ENCODE measurements at regions not wholly inside any gene's neighbourhood (a gene's known extent, or its start where the extent isn't known, plus 50 kb on each side); places are given as distances from the start of the nearest gene placed in this dataset.

DNA sequence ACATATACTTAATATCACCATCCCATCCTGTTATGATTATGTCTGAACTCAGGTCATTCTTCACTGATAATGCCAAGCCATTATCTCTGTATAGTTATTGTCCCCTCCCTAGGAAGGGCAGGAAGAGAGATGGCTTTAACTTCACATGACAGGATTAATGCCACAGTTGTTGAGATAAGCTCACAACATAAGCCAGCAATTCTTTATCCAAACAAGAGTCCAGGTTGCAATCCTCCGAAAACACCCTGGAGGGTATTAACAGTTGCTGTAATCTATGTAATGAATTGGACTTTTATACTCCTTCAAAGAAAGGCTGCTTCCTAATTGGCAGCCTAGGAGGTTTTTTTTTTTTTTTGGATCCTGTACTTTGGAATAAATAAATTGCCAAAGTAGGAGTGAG, 779.4 kb downstream of the SEMA5A start:
- no peak for DNase-seq (ENCODE audit: low read depth in 2 of 3, low spot score in 1 of 3)

- no peak for DNase-seq (ENCODE audit: low read depth in 2 of 3, low spot score in 1 of 3)
These were observed 778.8 kb downstream of the SEMA5A start for GRCh38 chr5:8767111-8767510.

GRCh38 chr5:8767746-8768145, 778.1 kb downstream of the SEMA5A start:
- DNase-seq (ENCODE audit: low read depth in 2 of 3, low spot score in 1 of 3) = no peak

GRCh38 chr5:8769631-8770030, 776.2 kb downstream of the SEMA5A start:
- DNase-seq (ENCODE audit: low read depth in 2 of 3, low spot score in 1 of 3) = no peak

GRCh38 chr5:8770431-8770830, 775.4 kb downstream of the SEMA5A start:
- no peak for DNase-seq (ENCODE audit: low read depth in 2 of 3, low spot score in 1 of 3)

DNA sequence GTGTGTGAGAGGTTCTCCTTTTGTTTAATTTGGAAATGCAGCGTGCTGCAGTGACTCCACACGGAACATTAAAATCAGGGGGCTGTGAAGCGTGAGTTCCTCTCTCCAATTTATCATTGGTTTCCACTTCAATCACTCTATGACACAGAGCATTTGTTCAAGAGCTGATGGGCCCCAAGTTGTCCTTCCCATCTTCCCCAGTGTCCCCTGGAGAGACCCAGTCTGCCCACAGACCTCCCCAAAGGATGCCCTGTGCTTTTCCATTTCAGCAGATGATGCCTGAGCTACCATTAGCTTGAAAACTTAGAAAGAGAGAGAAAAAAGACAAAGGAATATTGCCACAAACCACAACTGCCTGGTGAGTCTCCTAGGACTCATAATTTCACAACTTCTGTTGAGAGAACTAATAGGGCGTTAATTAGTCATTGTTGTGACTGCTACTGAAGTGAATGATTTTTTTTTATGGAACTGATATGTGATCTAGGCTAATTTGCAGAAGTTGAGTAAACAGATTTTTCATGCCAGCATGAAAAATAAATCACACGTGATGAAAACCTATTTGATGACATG, 772.7 kb downstream of the SEMA5A start:
- no peak for DNase-seq (ENCODE audit: low read depth in 2 of 3, low spot score in 1 of 3)

DNA sequence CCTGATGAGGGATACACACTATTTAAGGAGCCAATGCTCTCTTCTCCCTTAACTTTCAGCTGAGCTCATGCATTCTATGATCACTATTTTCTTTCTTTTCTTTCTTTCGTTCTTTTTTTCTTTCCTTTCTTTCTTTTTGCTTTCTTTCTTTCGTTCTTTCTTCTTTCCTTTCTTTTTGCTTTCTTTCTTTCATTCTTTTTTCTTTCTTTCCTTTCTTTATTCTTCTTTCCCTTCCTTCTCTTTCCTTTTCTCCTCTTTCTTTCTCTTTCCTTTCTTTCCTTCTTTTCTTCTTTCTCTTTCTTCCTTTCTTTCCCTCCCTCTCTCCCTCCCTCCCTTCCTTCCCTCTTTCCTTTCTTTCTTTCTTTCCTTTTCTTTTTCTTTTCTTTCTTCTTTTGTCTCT, 761.2 kb downstream of the SEMA5A start:
- no peak for DNase-seq (ENCODE audit: low read depth in 2 of 3, low spot score in 1 of 3)

- DNase-seq (ENCODE audit: low read depth in 2 of 3, low spot score in 1 of 3) = no peak
These were observed 757.6 kb downstream of the SEMA5A start for GRCh38 chr5:8788246-8788645.

GRCh38 chr5:8805653-8806052, 740.2 kb downstream of the SEMA5A start:
- DNase-seq (ENCODE audit: low read depth in 2 of 3, low spot score in 1 of 3) = no peak

GRCh38 chr5:8807636-8808035, 738.2 kb downstream of the SEMA5A start:
- DNase-seq (ENCODE audit: low read depth in 2 of 3, low spot score in 1 of 3) = no peak

DNA sequence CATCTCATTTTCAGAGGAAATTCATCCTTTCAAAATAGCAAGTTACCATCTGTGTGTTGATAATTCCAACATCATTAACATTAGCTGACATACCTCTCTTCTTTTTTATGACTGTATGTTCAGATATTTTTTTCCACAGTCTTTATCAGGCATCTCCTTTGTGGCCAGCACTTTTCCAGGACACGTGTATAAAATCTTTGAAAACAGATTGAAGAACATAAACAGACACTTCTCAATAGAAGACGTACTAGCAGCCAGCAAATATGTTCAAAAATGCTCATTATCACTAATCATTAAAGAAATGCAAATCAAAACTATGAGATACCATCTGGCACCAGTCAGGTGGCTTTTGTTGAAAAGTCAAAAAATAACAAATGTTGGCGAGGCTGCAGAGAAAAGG, 734.3 kb downstream of the SEMA5A start:
- DNase-seq (ENCODE audit: low read depth in 2 of 3, low spot score in 1 of 3) = no peak

GRCh38 chr5:8813180-8813579, 732.7 kb downstream of the SEMA5A start:
- no peak for DNase-seq (ENCODE audit: low read depth in 2 of 3, low spot score in 1 of 3)

GRCh38 chr5:8814105-8814504, 731.8 kb downstream of the SEMA5A start:
- no peak for DNase-seq (ENCODE audit: low read depth in 2 of 3, low spot score in 1 of 3)

- DNase-seq (ENCODE audit: low read depth in 2 of 3, low spot score in 1 of 3) = no peak
These were observed 721.5 kb downstream of the SEMA5A start for GRCh38 chr5:8824371-8824770.

- DNase-seq (ENCODE audit: low read depth in 2 of 3, low spot score in 1 of 3) = no peak
These were observed 720.6 kb downstream of the SEMA5A start for GRCh38 chr5:8825139-8825757.

DNA sequence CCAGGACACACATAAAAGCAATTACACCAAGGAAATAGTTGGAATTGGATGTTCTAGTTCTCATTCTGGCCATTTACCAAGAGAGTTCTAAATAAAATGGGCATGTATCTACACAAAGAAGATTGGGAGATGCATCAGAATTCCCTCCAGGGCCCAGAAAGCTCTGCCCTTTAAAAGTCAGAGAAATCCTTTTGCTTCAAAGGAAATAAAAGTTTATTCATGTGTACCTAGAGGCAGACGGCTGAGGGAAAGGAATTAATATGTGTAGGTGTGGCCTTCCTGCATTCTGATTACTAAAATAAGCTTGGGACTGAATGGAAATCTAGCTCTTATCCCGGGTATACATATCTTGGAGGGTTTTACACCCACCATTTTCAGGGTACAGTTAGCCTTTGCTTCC, 719.4 kb downstream of the SEMA5A start:
- no peak for DNase-seq (ENCODE audit: low read depth in 2 of 3, low spot score in 1 of 3)

- no peak for DNase-seq (ENCODE audit: low read depth in 2 of 3, low spot score in 1 of 3)
These were observed 718.2 kb downstream of the SEMA5A start for GRCh38 chr5:8827696-8828095.

GRCh38 chr5:8828596-8829322, 717.1 kb downstream of the SEMA5A start:
- no peak for DNase-seq (ENCODE audit: low read depth in 2 of 3, low spot score in 1 of 3)

DNA sequence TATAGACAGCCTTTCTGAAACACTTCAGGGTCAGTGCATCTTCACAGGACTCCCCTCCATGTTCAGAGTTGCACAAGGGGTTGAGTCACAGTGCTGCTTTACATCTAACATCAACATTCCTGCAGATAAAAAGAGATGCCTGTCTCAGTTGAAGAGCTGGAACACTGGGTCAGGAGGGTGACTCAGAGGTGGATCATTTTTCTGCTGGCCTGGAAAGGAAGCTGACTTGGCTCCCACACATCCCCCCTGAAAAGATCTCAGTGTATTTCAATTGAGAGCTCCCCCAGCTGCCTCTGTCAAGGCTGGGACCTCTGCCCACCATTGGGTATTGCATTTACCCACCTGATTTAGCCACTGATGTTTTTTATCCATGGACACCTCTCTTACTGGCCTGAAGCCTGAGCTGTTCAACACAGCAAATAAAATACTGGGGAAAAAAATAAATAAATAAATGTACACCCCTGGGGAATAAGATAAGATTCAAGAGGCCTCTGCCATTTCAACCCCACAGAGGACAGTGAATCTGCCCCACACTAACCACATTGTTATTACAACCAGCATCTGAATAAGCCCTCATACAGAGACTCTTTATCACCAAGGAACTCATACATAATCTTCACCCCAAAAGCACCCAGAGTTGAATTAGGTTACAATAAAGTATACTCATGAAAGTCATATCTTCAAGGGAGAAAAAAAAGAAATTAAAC, 716.4 kb downstream of the SEMA5A start:
- DNase-seq (ENCODE audit: low read depth in 2 of 3, low spot score in 1 of 3) = no peak

- no peak for DNase-seq (ENCODE audit: low read depth in 2 of 3, low spot score in 1 of 3)
These were observed 714.6 kb downstream of the SEMA5A start for GRCh38 chr5:8831251-8831650.

- no peak for DNase-seq (ENCODE audit: low read depth in 2 of 3, low spot score in 1 of 3)
These were observed 714.0 kb downstream of the SEMA5A start for GRCh38 chr5:8831854-8832253.
